ENCODE measurements at regions not wholly inside any gene's neighbourhood (a gene's known extent, or its start where the extent isn't known, plus 50 kb on each side); places are given as distances from the start of the nearest gene placed in this dataset.

- DNase-seq (ENCODE audit: low spot score) = no peak
These were observed 240.2 kb upstream of the C1orf174 start for GRCh38 chr1:4140241-4140640.

GRCh38 chr1:4140821-4141220, 240.7 kb upstream of the C1orf174 start:
- no peak for DNase-seq (ENCODE audit: low spot score)

GRCh38 chr1:4144349-4144971, 244.4 kb upstream of the C1orf174 start:
- DNase-seq (ENCODE audit: low spot score) = no peak

GRCh38 chr1:4146101-4146500, 246.0 kb upstream of the C1orf174 start:
- DNase-seq (ENCODE audit: low spot score) = no peak

- DNase-seq (ENCODE audit: low spot score) = no peak
These were observed 246.5 kb upstream of the C1orf174 start for GRCh38 chr1:4146614-4147013.

- DNase-seq (ENCODE audit: low spot score) = no peak
These were observed 247.4 kb upstream of the C1orf174 start for GRCh38 chr1:4147509-4147908.

GRCh38 chr1:4149281-4149680, 249.2 kb upstream of the C1orf174 start:
- no peak for DNase-seq (ENCODE audit: low spot score)

GRCh38 chr1:4149831-4150230, 249.8 kb upstream of the C1orf174 start:
- DNase-seq (ENCODE audit: low spot score) = no peak

- DNase-seq (ENCODE audit: low spot score) = no peak
These were observed 250.2 kb upstream of the C1orf174 start for GRCh38 chr1:4150262-4150661.

- no peak for DNase-seq (ENCODE audit: low spot score)
These were observed 252.2 kb upstream of the C1orf174 start for GRCh38 chr1:4152266-4152665.

- DNase-seq (ENCODE audit: low spot score) = no peak
These were observed 253.5 kb upstream of the C1orf174 start for GRCh38 chr1:4153571-4153970.

- DNase-seq (ENCODE audit: low spot score) = no peak
These were observed 256.3 kb upstream of the C1orf174 start for GRCh38 chr1:4156241-4156973.

- DNase-seq (ENCODE audit: low spot score) = no peak
These were observed 260.1 kb upstream of the C1orf174 start for GRCh38 chr1:4160181-4160580.

GRCh38 chr1:4161366-4162006, 261.4 kb upstream of the C1orf174 start:
- no peak for DNase-seq (ENCODE audit: low spot score)

GRCh38 chr1:4164965-4165364, 264.9 kb upstream of the C1orf174 start:
- DNase-seq (ENCODE audit: low spot score) = no peak

- no peak for DNase-seq (ENCODE audit: low spot score)
These were observed 265.7 kb upstream of the C1orf174 start for GRCh38 chr1:4165686-4166300.

GRCh38 chr1:4166713-4167112, 266.6 kb upstream of the C1orf174 start:
- no peak for DNase-seq (ENCODE audit: low spot score)

- DNase-seq (ENCODE audit: low spot score) = no peak
These were observed 269.9 kb upstream of the C1orf174 start for GRCh38 chr1:4169991-4170390.

GRCh38 chr1:4170548-4171340, 270.7 kb upstream of the C1orf174 start:
- DNase-seq (ENCODE audit: low spot score) = no peak

GRCh38 chr1:4171480-4172450, 271.7 kb upstream of the C1orf174 start:
- no peak for DNase-seq (ENCODE audit: low spot score)

All from kidney tubule cell (primary cell).